H9 (cell line): ENCODE measurements at regions not wholly inside any gene's neighbourhood (a gene's known extent, or its start where the extent isn't known, plus 50 kb on each side); places are given as distances from the start of the nearest gene placed in this dataset.

Source experiments
- DNase-seq: peaks from one replicate; pipeline ENCODE4 v3.0.0-alpha.2; 2017
- H2AFZ ChIP-seq: one replicate; pipeline ENCODE4 v1.6.1; 2013; ENCODE audit warnings: mild to moderate bottlenecking, low read length, control low read depth, moderate library complexity
- H2AK5ac ChIP-seq: 2 replicates; pipeline ENCODE4 v1.6.1; 2013; ENCODE audit warnings: low read length, control low read depth, mixed read lengths; ENCODE audit not compliant: insufficient read length
- H2BK120ac ChIP-seq: one replicate; pipeline ENCODE4 v1.6.1; 2013; ENCODE audit warnings: low read depth, mild to moderate bottlenecking, low read length, control low read depth, inconsistent platforms; ENCODE audit not compliant: poor library complexity, severe bottlenecking
- H2BK12ac ChIP-seq: 2 replicates; pipeline ENCODE4 v1.6.1; 2013; ENCODE audit warnings: low read length, control low read depth, mixed read lengths, low read depth; ENCODE audit not compliant: insufficient read length
- H2BK15ac ChIP-seq: 2 replicates; pipeline ENCODE4 v1.6.1; 2013; ENCODE audit warnings: low read depth, low read length, control low read depth
- H2BK20ac ChIP-seq: one replicate; pipeline ENCODE4 v1.6.1; 2013; ENCODE audit warnings: low read depth, mild to moderate bottlenecking, low read length, control low read depth, inconsistent platforms; ENCODE audit not compliant: poor library complexity, severe bottlenecking
- H2BK5ac ChIP-seq: 2 replicates; pipeline ENCODE4 v1.6.1; 2013; ENCODE audit warnings: low read length, control low read depth, mixed read lengths; ENCODE audit not compliant: insufficient read length
- H3K14ac ChIP-seq: 2 replicates; pipeline ENCODE4 v1.6.1; 2013; ENCODE audit warnings: low read length, control low read depth; ENCODE audit not compliant: insufficient read depth
- H3K18ac ChIP-seq: 2 replicates; pipeline ENCODE4 v1.6.1; 2013; ENCODE audit warnings: low read depth, mild to moderate bottlenecking, mixed read lengths, low read length, control low read depth; ENCODE audit not compliant: insufficient read length
- H3K23ac ChIP-seq: 2 replicates; pipeline ENCODE4 v1.6.1; 2013; ENCODE audit warnings: low read length, control low read depth, mixed read lengths, low read depth; ENCODE audit not compliant: insufficient read length
- H3K23me2 ChIP-seq: 2 replicates; pipeline ENCODE4 v1.6.1; 2013; ENCODE audit warnings: low read depth, mild to moderate bottlenecking, mixed read lengths, low read length, control low read depth; ENCODE audit not compliant: insufficient read length, poor library complexity, severe bottlenecking
- H3K27ac ChIP-seq: 2 replicates; pipeline ENCODE4 v1.5.1; 2013; ENCODE audit warnings: low read length, control low read depth, mixed read lengths, low read depth; ENCODE audit not compliant: insufficient read length
- H3K27me3 ChIP-seq: 2 replicates; pipeline ENCODE4 v1.6.1; 2013; ENCODE audit warnings: low read length, control low read depth, inconsistent platforms; ENCODE audit not compliant: insufficient read depth
- H3K4ac ChIP-seq: 2 replicates; pipeline ENCODE4 v1.6.1; 2013; ENCODE audit warnings: low read depth, mild to moderate bottlenecking, control low read depth, inconsistent platforms, low read length, moderate library complexity
- H3K4me1 ChIP-seq: 2 replicates; pipeline ENCODE4 v1.6.1; 2013; ENCODE audit warnings: low read length, control low read depth, inconsistent platforms; ENCODE audit not compliant: insufficient read depth
- H3K4me2 ChIP-seq: 2 replicates; pipeline ENCODE4 v1.6.1; 2013; ENCODE audit warnings: low read length, control low read depth, mixed read lengths; ENCODE audit not compliant: insufficient read length, insufficient read depth
- H3K56ac ChIP-seq: 2 replicates; pipeline ENCODE4 v1.6.1; 2013; ENCODE audit warnings: low read depth, mild to moderate bottlenecking, mixed read lengths, low read length, control low read depth; ENCODE audit not compliant: insufficient read length
- H3K79me1 ChIP-seq: 2 replicates; pipeline ENCODE4 v1.6.1; 2013; ENCODE audit warnings: low read depth, mild to moderate bottlenecking, moderate library complexity, low read length, control low read depth, inconsistent platforms; ENCODE audit not compliant: insufficient read depth, poor library complexity, severe bottlenecking
- H3K79me2 ChIP-seq: 2 replicates; pipeline ENCODE4 v1.6.1; 2013; ENCODE audit warnings: low read length, control low read depth, inconsistent platforms; ENCODE audit not compliant: insufficient read depth
- H3K9ac ChIP-seq: 2 replicates; pipeline ENCODE4 v1.6.1; 2013; ENCODE audit warnings: low read length, control low read depth, mixed read lengths; ENCODE audit not compliant: insufficient read length; ENCODE audit errors: extremely low read depth
- H3K9me3 ChIP-seq: one replicate; pipeline ENCODE4 v1.6.1; 2013; ENCODE audit warnings: low read depth, low read length, inconsistent platforms; ENCODE audit not compliant: control insufficient read depth
- H3T11ph ChIP-seq: one replicate; pipeline ENCODE4 v1.6.1; 2013; ENCODE audit warnings: mild to moderate bottlenecking, low read length, control low read depth, inconsistent platforms
- H4K20me1 ChIP-seq: one replicate; pipeline ENCODE4 v1.6.1; 2013; ENCODE audit not compliant: control insufficient read depth, insufficient read length, insufficient read depth
- H4K5ac ChIP-seq: 2 replicates; pipeline ENCODE4 v1.6.1; 2013; ENCODE audit warnings: low read depth, mild to moderate bottlenecking, mixed read lengths, low read length, control low read depth; ENCODE audit not compliant: insufficient read length
- H4K8ac ChIP-seq: replicated peaks from 2 replicates; pipeline ENCODE4 v1.6.1; 2013; ENCODE audit warnings: low read length, control low read depth, mixed read lengths, low read depth; ENCODE audit not compliant: insufficient read length
- H4K91ac ChIP-seq: 2 replicates; pipeline ENCODE4 v1.6.1; 2013; ENCODE audit warnings: low read depth, mild to moderate bottlenecking, moderate library complexity, mixed read lengths, low read length, control low read depth; ENCODE audit not compliant: insufficient read length
- H3K27ac Mint-ChIP-seq, 3 experiments: 2 replicates in 2 of 3; 3 replicates in 1 of 3; pipeline ENCODE4 v1.8.0; 2020 to 2021; ENCODE audit warnings: mixed read lengths in 3 of 3, mild to moderate bottlenecking in 1 of 3, moderate library complexity in 1 of 3
- H3K27me3 Mint-ChIP-seq: 2 replicates; pipeline ENCODE4 v1.8.0; 2021; ENCODE audit warnings: low read depth, mild to moderate bottlenecking, moderate library complexity, mixed read lengths
- H3K36me3 Mint-ChIP-seq, 3 experiments: 2 replicates in 2 of 3; 3 replicates in 1 of 3; pipeline ENCODE4 v1.8.0; 2020 to 2021; ENCODE audit warnings: low read depth in 3 of 3, mixed read lengths in 3 of 3; ENCODE audit not compliant: insufficient read depth in 1 of 3
- H3K4me1 Mint-ChIP-seq, 2 experiments: 2 replicates each; pipeline ENCODE4 v1.8.0; 2020; ENCODE audit warnings: mixed read lengths in 2 of 2
- H3K4me3 Mint-ChIP-seq, 2 experiments: 2 replicates in 1 of 2; 3 replicates in 1 of 2; pipeline ENCODE4 v1.8.0; 2020 to 2021; ENCODE audit warnings: mild to moderate bottlenecking in 2 of 2, mixed read lengths in 2 of 2, moderate library complexity in 1 of 2
- H3K9me3 Mint-ChIP-seq, 2 experiments: 2 replicates in 1 of 2; 3 replicates in 1 of 2; pipeline ENCODE4 v1.8.0; 2020; ENCODE audit warnings: mild to moderate bottlenecking in 2 of 2, mixed read lengths in 2 of 2, moderate library complexity in 1 of 2
- whole genome bisulfite sequencing: extraction: QIAGEN DNeasy Blood & Tissue Kit; methylation state at CpG from one replicate; pipeline ENCODE4 v1.1.7; 2013; ENCODE audit warnings: missing lambda C conversion rate, low lambda C conversion rate, mixed read lengths; ENCODE audit not compliant: insufficient read length; ENCODE audit errors: extremely low coverage; 5-methylcytosine and 5-hydroxymethylcytosine counted together
- TF ChIP-seq, protein P1 (sequence below): fragments of 200-600 bp; sonication (generic); conservative IDR thresholded peaks from 3 replicates; pipeline ENCODE4 v1.8.0; 2021; ENCODE audit warnings: antibody characterized with exemption, mild to moderate bottlenecking

DNA sequence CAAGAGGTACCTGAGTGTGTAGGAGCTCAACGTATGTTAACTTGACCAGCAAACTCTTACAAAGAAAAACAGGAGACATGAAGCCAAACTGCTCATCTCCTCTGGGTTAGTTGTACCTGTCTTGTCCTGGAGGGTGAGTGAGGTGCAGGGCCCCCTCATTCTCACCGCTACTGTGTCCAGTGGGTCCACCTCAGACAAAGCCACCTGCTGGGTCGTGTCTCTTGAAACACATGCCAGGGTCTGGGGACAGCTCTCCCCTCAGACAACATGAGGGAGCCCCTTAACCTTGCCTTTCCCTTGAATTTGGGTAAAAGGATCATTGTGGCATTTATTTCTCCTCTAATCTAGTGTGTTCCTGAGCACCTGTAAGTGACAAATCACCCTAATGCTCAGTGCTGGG is 185.6 kb downstream of the TLE3 start:
- TF ChIP-seq, protein P1, sequence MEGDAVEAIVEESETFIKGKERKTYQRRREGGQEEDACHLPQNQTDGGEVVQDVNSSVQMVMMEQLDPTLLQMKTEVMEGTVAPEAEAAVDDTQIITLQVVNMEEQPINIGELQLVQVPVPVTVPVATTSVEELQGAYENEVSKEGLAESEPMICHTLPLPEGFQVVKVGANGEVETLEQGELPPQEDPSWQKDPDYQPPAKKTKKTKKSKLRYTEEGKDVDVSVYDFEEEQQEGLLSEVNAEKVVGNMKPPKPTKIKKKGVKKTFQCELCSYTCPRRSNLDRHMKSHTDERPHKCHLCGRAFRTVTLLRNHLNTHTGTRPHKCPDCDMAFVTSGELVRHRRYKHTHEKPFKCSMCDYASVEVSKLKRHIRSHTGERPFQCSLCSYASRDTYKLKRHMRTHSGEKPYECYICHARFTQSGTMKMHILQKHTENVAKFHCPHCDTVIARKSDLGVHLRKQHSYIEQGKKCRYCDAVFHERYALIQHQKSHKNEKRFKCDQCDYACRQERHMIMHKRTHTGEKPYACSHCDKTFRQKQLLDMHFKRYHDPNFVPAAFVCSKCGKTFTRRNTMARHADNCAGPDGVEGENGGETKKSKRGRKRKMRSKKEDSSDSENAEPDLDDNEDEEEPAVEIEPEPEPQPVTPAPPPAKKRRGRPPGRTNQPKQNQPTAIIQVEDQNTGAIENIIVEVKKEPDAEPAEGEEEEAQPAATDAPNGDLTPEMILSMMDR, result no peak
- no CpG with 5 or more reads among the region's 3 CpGs for WGBS
- no peaks in the 10 kb centered on the region for H3K9me3 ChIP-seq
- no peak overlapping the region for H3K4ac ChIP-seq
- no peak overlapping the region for H3K23ac ChIP-seq
- no peak overlapping the region for H2BK15ac ChIP-seq
- H3K79me1 ChIP-seq, result no peaks in the 10 kb centered on the region
- Mint-ChIP-seq H3K9me3 (no peaks in the 10 kb centered on the region), H3K4me1 (peaks cover 51 to 54% of the 10 kb centered on the region in 2 experiments), H3K27me3 (peaks cover 35% of the 10 kb centered on the region), H3K4me3 (no peak overlapping the region), H3K27ac (no peak overlapping the region), H3K36me3 (no peaks in the 10 kb centered on the region)
- H3K27ac ChIP-seq, result no peak overlapping the region
- no peaks in the 10 kb centered on the region for H3K27me3 ChIP-seq
- H3K4me1 ChIP-seq, result peaks cover 8% of the 10 kb centered on the region; the same call in 1 of the 2 replicates
- no peaks in the 10 kb centered on the region for H4K20me1 ChIP-seq
- no peak overlapping the region for H3K14ac ChIP-seq
- no peak overlapping the region for H3K56ac ChIP-seq
- H2BK120ac ChIP-seq, result no peak overlapping the region
- no peak overlapping the region for H2BK5ac ChIP-seq
- H3K79me2 ChIP-seq, result no peaks in the 10 kb centered on the region
- DNase-seq, result no peak
- no peak overlapping the region for H4K8ac ChIP-seq
- H2BK20ac ChIP-seq, result no peak overlapping the region
- H4K91ac ChIP-seq, result no peak overlapping the region
- H3K9ac ChIP-seq, result no peak overlapping the region
- no peak overlapping the region for H2AFZ ChIP-seq
- no peak overlapping the region for H2AK5ac ChIP-seq
- no peak overlapping the region for H3K18ac ChIP-seq
- H4K5ac ChIP-seq, result no peak overlapping the region
- no peak overlapping the region for H2BK12ac ChIP-seq
- H3K4me2 ChIP-seq, result no peak overlapping the region
- H3T11ph ChIP-seq, result no peak overlapping the region
- H3K23me2 ChIP-seq, result no peaks in the 10 kb centered on the region
